Breast epithelium (tissue), 3 donors: ENCODE measurements at regions not wholly inside any gene's neighbourhood (a gene's known extent, or its start where the extent isn't known, plus 50 kb on each side); places are given as distances from the start of the nearest gene placed in this dataset.

Experiments used
- CTCF ChIP-seq, 3 donors: fragments of 450-650 bp; IDR thresholded peaks; one replicate each; pipeline ENCODE4 v1.5.1; 2016 to 2017; ENCODE audit warnings: antibody characterized with exemption in 3 of 3, mild to moderate bottlenecking in 3 of 3, moderate library complexity in 3 of 3
- POLR2A ChIP-seq: fragments of 450-650 bp; IDR thresholded peaks from one replicate; pipeline ENCODE4 v1.6.1; 2016; ENCODE audit warnings: antibody characterized with exemption, mild to moderate bottlenecking, moderate library complexity

- no peak for TF ChIP-seq CTCF (IDR thresholded peaks at IDR 0.05)
- no peak for TF ChIP-seq POLR2A
Measured at GRCh38 chr9:80906728-80907127, 782.6 kb downstream of the TLE1 start.
